Upper lobe of left lung (tissue), 4 donors: ENCODE measurements at regions not wholly inside any gene's neighbourhood (a gene's known extent, or its start where the extent isn't known, plus 50 kb on each side); places are given as distances from the start of the nearest gene placed in this dataset.

ENCODE experiments used
- POLR2A ChIP-seq, 4 donors: fragments of 450-650 bp; IDR thresholded peaks; one replicate each; pipeline ENCODE4 v1.5.1; 2016 to 2017; ENCODE audit warnings: antibody characterized with exemption in 4 of 4, mild to moderate bottlenecking in 2 of 4
- TF ChIP-seq, protein P1 (sequence below), 6 experiments: fragments of 450-650 bp in 4 of 6; fragments of 200-600 bp in 2 of 6; sonication (generic) in 2 of 6; IDR thresholded peaks; one replicate each; pipeline ENCODE4 v1.5.1; 2016 to 2019; ENCODE audit warnings: antibody characterized with exemption in 6 of 6

- no peak for TF ChIP-seq POLR2A (IDR thresholded peaks at IDR 0.05)
- TF ChIP-seq, protein P1, sequence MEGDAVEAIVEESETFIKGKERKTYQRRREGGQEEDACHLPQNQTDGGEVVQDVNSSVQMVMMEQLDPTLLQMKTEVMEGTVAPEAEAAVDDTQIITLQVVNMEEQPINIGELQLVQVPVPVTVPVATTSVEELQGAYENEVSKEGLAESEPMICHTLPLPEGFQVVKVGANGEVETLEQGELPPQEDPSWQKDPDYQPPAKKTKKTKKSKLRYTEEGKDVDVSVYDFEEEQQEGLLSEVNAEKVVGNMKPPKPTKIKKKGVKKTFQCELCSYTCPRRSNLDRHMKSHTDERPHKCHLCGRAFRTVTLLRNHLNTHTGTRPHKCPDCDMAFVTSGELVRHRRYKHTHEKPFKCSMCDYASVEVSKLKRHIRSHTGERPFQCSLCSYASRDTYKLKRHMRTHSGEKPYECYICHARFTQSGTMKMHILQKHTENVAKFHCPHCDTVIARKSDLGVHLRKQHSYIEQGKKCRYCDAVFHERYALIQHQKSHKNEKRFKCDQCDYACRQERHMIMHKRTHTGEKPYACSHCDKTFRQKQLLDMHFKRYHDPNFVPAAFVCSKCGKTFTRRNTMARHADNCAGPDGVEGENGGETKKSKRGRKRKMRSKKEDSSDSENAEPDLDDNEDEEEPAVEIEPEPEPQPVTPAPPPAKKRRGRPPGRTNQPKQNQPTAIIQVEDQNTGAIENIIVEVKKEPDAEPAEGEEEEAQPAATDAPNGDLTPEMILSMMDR (IDR thresholded peaks at IDR 0.05): no peak
These were observed 330.9 kb downstream of the FOXG1 start for GRCh38 chr14:29097476-29097875.
